SKM-1 treated with dmso at 0.1 percent for 144 hours (cell line): ENCODE measurements at regions not wholly inside any gene's neighbourhood (a gene's known extent, or its start where the extent isn't known, plus 50 kb on each side); places are given as distances from the start of the nearest gene placed in this dataset.
"Not testable (repeated sequence)": the region's sequence is repeated elsewhere in the genome, so short reads cannot be mapped to it uniquely, and the experiment has no call there.

Experiments used
- DNase-seq: peaks from one replicate; lab custom pipeline; 2025; ENCODE audit not compliant: unreplicated experiment; lab: John Stamatoyannopoulos, UW

GRCh38 chr5:126011526-126011925 lies 411.7 kb upstream of the GRAMD2B start:
- not testable (repeated sequence) for DNase-seq

- DNase-seq, result no peak
Measured at GRCh38 chr5:126014676-126015075, 408.5 kb upstream of the GRAMD2B start.

- DNase-seq, result no peak
Measured at GRCh38 chr5:126015235-126016181, 407.7 kb upstream of the GRAMD2B start.

GRCh38 chr5:126016256-126016655 lies 407.0 kb upstream of the GRAMD2B start:
- DNase-seq, result no peak

DNA sequence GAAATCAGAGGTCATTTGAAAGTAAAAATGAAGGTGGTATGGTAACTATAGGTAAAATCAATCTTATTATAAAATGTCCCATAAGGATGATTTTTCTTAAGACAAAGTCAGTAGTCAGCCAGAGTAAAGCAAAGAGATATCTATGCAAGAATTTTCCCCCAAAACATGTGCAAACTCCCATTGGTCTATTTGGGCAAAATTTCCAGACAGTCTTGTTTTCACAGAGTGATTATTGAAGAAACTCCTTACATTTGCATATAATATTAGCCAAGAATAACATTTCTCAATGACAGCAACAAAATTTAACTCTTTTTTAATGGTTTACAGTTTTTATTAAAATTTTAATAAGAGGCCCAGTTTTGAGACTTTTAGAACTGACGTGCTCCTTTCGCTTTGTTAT lies 406.1 kb upstream of the GRAMD2B start:
- no peak for DNase-seq

DNA sequence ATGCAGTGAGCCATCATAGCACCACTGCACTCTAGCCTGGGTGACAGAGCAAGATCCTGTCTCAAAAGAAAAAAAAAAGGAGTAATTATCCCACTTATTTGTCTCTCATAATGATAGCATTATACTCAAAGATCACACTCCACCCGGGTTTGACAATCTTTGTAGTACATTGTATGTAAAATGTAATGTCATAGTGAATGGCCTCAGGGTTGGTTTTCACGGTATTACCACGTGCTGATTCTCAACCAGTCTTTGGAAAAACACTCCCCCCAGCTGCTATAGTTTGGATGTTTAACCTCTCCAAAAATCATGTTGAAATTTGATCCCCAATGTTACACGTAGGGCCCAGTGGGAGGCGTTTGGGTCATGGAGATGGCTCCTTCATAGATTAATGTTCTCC lies 402.4 kb upstream of the GRAMD2B start:
- DNase-seq, result no peak

- no peak for DNase-seq
Measured at GRCh38 chr5:126023994-126024441, 399.2 kb upstream of the GRAMD2B start.

GRCh38 chr5:126027149-126027548 lies 396.1 kb upstream of the GRAMD2B start:
- no peak for DNase-seq

GRCh38 chr5:126027652-126028051 lies 395.6 kb upstream of the GRAMD2B start:
- no peak for DNase-seq

DNA sequence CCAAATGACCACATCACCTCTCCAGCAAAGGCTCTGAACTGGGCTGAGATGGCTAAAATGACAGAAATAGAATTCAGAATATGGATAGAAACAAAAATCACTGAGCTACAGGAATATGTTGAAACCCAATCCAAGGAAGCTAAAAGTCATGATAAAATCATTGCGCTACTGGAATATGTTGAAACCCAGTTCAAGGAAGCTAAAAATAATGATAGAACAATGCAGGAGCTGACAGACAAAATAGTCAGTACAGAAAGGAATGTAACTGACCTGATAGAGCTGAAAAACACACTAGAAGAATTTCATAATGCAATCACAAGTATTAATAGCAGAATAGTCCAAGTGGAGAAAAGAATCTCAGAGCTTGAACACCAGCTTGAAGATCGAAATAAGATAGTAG lies 394.9 kb upstream of the GRAMD2B start:
- no peak for DNase-seq

GRCh38 chr5:126029282-126029681 lies 393.9 kb upstream of the GRAMD2B start:
- not testable (repeated sequence) for DNase-seq

DNA sequence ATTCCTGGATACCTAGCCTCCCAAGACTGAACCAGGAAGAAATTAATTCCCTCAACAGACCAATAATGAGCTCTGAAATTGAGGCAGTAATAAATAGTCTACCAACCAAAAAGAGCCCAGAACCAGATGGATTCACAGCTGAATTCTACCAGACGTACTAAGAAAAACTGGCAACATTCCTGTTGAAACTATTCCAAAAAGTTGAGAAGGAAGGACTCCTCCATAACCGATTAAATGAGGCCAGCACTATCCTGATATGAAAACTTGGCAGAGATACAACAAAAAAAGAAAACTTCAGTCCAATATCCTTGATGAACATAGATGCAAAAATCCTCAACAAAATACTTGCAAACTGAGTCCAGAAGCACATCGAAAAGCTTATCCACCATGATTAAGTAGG lies 392.5 kb upstream of the GRAMD2B start:
- DNase-seq, result no peak

DNA sequence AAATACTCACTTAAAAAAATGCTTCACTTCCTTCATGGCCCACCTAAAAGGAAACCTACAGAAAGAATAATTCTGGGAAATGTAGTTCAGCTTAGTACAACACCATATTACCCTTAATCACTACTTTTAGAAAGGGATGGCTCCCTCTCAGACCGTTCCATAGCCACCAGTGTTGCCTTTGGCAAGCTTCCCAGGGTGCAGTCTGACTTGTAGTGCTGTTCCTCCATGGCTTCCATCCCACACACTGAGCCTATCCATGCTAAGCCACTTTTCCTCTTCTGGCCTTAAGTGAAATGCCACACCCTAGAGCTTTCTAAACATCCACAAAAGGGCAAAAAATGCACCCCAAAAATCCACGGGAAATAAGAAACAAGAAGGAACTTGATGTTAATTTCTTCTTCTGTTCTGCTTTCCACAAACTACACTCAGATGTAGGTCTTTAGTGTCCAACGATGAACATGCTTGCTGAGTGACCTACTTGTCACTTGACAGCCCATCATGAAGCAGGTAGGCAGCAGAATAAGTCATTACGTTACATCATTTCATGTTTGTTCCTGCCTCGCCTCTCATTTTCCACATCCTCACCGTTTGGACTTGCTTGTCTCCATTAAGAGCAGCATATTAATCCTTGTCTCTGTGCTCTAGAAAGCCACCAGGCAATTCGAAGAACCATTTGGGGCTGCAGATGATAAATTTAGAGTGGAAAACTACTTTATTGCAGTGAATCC lies 391.1 kb upstream of the GRAMD2B start:
- DNase-seq, result no peak

DNA sequence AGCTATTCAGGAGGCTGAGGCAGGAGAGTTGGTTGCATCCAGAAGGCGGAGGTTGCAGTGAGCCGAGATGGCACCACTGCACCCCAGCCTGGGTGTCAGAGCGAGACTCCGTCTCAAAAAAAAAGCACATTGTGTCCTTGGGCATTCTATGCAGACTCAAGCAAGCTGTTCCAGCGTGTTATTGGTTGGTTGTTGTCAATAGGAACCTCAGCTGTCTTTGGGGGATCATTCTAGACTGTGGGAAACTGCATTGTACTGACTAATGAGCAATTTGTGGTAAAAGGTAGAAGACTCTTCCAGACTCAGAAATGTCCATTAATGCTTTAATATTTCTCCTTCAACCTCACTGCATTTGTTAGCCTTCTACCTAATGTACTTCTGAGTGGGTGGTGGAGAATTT lies 379.5 kb upstream of the GRAMD2B start:
- no peak for DNase-seq

GRCh38 chr5:126044111-126044668 lies 379.0 kb upstream of the GRAMD2B start:
- no peak for DNase-seq

GRCh38 chr5:126044931-126045565 lies 378.2 kb upstream of the GRAMD2B start:
- DNase-seq, result no peak

- DNase-seq, result no peak
Measured at GRCh38 chr5:126046318-126046717, 376.9 kb upstream of the GRAMD2B start.

GRCh38 chr5:126046846-126047571 lies 376.2 kb upstream of the GRAMD2B start:
- no peak for DNase-seq

- DNase-seq, result no peak
Measured at GRCh38 chr5:126052120-126052519, 371.1 kb upstream of the GRAMD2B start.

DNA sequence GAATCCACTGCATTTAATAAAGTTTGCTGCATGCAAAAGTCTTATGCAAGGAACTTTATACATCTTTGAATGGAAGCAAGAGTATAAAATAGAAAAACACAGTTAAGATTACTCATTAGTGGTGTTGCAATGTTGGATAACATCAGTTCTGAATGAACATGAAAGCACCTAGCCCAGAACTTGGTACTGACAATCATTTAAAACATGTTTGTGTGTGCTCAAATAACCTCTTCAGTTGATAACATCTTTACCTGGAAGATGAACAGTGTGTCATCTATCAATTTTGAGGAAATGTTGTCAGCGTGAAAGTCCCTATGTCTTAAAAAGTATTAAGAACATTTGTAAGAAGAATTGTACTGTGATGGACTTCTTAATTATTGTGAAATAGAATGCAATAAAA lies 370.4 kb upstream of the GRAMD2B start:
- no peak for DNase-seq

GRCh38 chr5:126053630-126054029 lies 369.6 kb upstream of the GRAMD2B start:
- DNase-seq, result no peak
